HEK293 (cell line): ENCODE measurements at regions not wholly inside any gene's neighbourhood (a gene's known extent, or its start where the extent isn't known, plus 50 kb on each side); places are given as distances from the start of the nearest gene placed in this dataset.

Experiments used
- CTCF ChIA-PET: fragments of 350-600 bp; formaldehyde crosslinking; extraction: SDS; loops from one replicate; lab custom pipeline; 2021; ENCODE audit warnings: antibody characterized with exemption; lab: Yijun Ruan, JAX
- POLR2A ChIA-PET: fragments of 300-600 bp; formaldehyde crosslinking; extraction: SDS; loops from one replicate; lab custom pipeline; 2020; ENCODE audit warnings: antibody characterized with exemption, inconsistent platforms; lab: Yijun Ruan, JAX
- H3K27ac ChIP-seq: fragments of 200-500 bp; sonication (Bioruptor generic); 2 replicates; pipeline ENCODE4 v1.5.1; 2014; ENCODE audit warnings: low read depth, low read length, control low read depth, inconsistent platforms; ENCODE audit errors: extremely low read depth
- H3K36me3 ChIP-seq, 2 experiments: fragments of 200-500 bp in 1 of 2; sonication (Bioruptor generic) in 1 of 2; 1 replicate in 1 of 2; 2 replicates in 1 of 2; pipeline ENCODE4 v1.5.1; 2014 to 2017; ENCODE audit warnings: inconsistent platforms in 2 of 2, low read length in 2 of 2; ENCODE audit not compliant: control insufficient read depth in 2 of 2, insufficient read depth in 1 of 2
- H3K4me1 ChIP-seq: fragments of 200-500 bp; sonication (Bioruptor generic); 2 replicates; pipeline ENCODE4 v1.5.1; 2014; ENCODE audit warnings: mild to moderate bottlenecking, low read length, inconsistent platforms; ENCODE audit not compliant: control insufficient read depth, insufficient read depth
- H3K4me3 ChIP-seq: 2 replicates; pipeline ENCODE4 v1.5.1; 2011; ENCODE audit warnings: low read depth, mild to moderate bottlenecking, control low read depth, low read length, moderate library complexity
- H3K9me3 ChIP-seq: fragments of 200-500 bp; sonication (Bioruptor generic); 2 replicates; pipeline ENCODE4 v1.5.1; 2014; ENCODE audit warnings: low read depth, low read length, inconsistent platforms; ENCODE audit not compliant: control insufficient read depth, insufficient read depth
- AEBP2 ChIP-seq: fragments of 450-650 bp; formaldehyde crosslinking; IDR thresholded peaks from 2 replicates; pipeline ENCODE4 v1.5.1; 2016; ENCODE audit warnings: missing biosample characterization, missing genetic modification characterization, borderline replicate concordance
- BCL11B ChIP-seq: fragments of 450-650 bp; formaldehyde crosslinking; IDR thresholded peaks from 2 replicates; pipeline ENCODE4 v1.5.1; 2016; ENCODE audit warnings: low read depth, missing biosample characterization, missing genetic modification characterization
- BCL6B ChIP-seq: fragments of 450-650 bp; formaldehyde crosslinking; IDR thresholded peaks from 2 replicates; pipeline ENCODE4 v1.5.1; 2017; ENCODE audit warnings: missing biosample characterization, missing genetic modification characterization
- KLF17 ChIP-seq: fragments of 450-650 bp; formaldehyde crosslinking; IDR thresholded peaks from 2 replicates; pipeline ENCODE4 v1.5.1; 2016; ENCODE audit warnings: missing biosample characterization, missing genetic modification characterization
- MYNN ChIP-seq: fragments of 450-650 bp; formaldehyde crosslinking; IDR thresholded peaks from 2 replicates; pipeline ENCODE4 v1.5.1; 2016; ENCODE audit warnings: missing biosample characterization, missing genetic modification characterization, borderline replicate concordance
- OSR2 ChIP-seq: fragments of 450-650 bp; formaldehyde crosslinking; IDR thresholded peaks from 2 replicates; pipeline ENCODE4 v1.5.1; 2016; ENCODE audit warnings: missing biosample characterization, missing genetic modification characterization
- PRDM10 ChIP-seq: fragments of 450-650 bp; formaldehyde crosslinking; IDR thresholded peaks from 2 replicates; pipeline ENCODE4 v1.5.1; 2016; ENCODE audit warnings: missing biosample characterization, missing genetic modification characterization
- REPIN1 ChIP-seq: fragments of 450-650 bp; formaldehyde crosslinking; IDR thresholded peaks from 2 replicates; pipeline ENCODE4 v1.5.1; 2017; ENCODE audit warnings: missing biosample characterization, missing genetic modification characterization, low read depth
- SETDB1 ChIP-seq: IDR thresholded peaks from one replicate; pipeline ENCODE4 v1.6.1; 2017; ENCODE audit warnings: mild to moderate bottlenecking, low read length, moderate library complexity, mixed read lengths; ENCODE audit not compliant: insufficient read length
- ZBTB17 ChIP-seq: fragments of 450-650 bp; formaldehyde crosslinking; IDR thresholded peaks from 2 replicates; pipeline ENCODE4 v1.5.1; 2016; ENCODE audit warnings: missing biosample characterization, missing genetic modification characterization
- ZNF184 ChIP-seq: fragments of 450-650 bp; IDR thresholded peaks from 2 replicates; pipeline ENCODE4 v1.5.1; 2018; ENCODE audit warnings: missing biosample characterization, mild to moderate bottlenecking, missing genetic modification characterization
- ZNF2 ChIP-seq: fragments of 450-650 bp; formaldehyde crosslinking; IDR thresholded peaks from 2 replicates; pipeline ENCODE4 v1.5.1; 2016; ENCODE audit warnings: missing biosample characterization, missing genetic modification characterization
- ZNF211 ChIP-seq: fragments of 450-650 bp; formaldehyde crosslinking; IDR thresholded peaks from 2 replicates; pipeline ENCODE4 v1.5.1; 2016; ENCODE audit warnings: low read depth, missing biosample characterization, missing genetic modification characterization
- ZNF302 ChIP-seq: fragments of 450-650 bp; formaldehyde crosslinking; IDR thresholded peaks from 2 replicates; pipeline ENCODE4 v1.5.1; 2016; ENCODE audit warnings: missing biosample characterization, missing genetic modification characterization, low read depth
- ZNF473 ChIP-seq: fragments of 450-650 bp; formaldehyde crosslinking; IDR thresholded peaks from 2 replicates; pipeline ENCODE4 v1.5.1; 2017; ENCODE audit warnings: missing biosample characterization, missing genetic modification characterization
- ZNF48 ChIP-seq: fragments of 450-650 bp; formaldehyde crosslinking; IDR thresholded peaks from 2 replicates; pipeline ENCODE4 v1.5.1; 2016; ENCODE audit warnings: missing biosample characterization, missing genetic modification characterization
- ZNF521 ChIP-seq: fragments of 450-650 bp; formaldehyde crosslinking; IDR thresholded peaks from 2 replicates; pipeline ENCODE4 v1.5.1; 2017; ENCODE audit warnings: missing biosample characterization, mild to moderate bottlenecking, missing genetic modification characterization
- ZNF530 ChIP-seq: fragments of 450-650 bp; formaldehyde crosslinking; IDR thresholded peaks from 2 replicates; pipeline ENCODE4 v1.5.1; 2016; ENCODE audit warnings: low read depth, missing biosample characterization, missing genetic modification characterization
- ZNF768 ChIP-seq: fragments of 450-650 bp; formaldehyde crosslinking; IDR thresholded peaks from 2 replicates; pipeline ENCODE4 v1.5.1; 2018; ENCODE audit warnings: missing biosample characterization, mild to moderate bottlenecking, missing genetic modification characterization
- ZSCAN18 ChIP-seq: fragments of 450-650 bp; formaldehyde crosslinking; IDR thresholded peaks from 2 replicates; pipeline ENCODE4 v1.5.1; 2016; ENCODE audit warnings: missing biosample characterization, missing genetic modification characterization

- no peaks in the 10 kb centered on the region for H3K9me3 ChIP-seq
- H3K4me1 ChIP-seq = no peaks in the 10 kb centered on the region
- H3K36me3 ChIP-seq = no peaks in the 10 kb centered on the region
- ChIA-PET CTCF (no interaction called here), POLR2A (no interaction called here)
- no peak overlapping the region for H3K27ac ChIP-seq
- TF ChIP-seq REPIN1 (tag by site-specific recombination) = no peak
- no peak for TF ChIP-seq ZNF211 (tag by site-specific recombination)
- TF ChIP-seq OSR2 = no peak
- no peak for TF ChIP-seq ZBTB17 (tag by site-specific recombination)
- TF ChIP-seq ZNF521 (tag by site-specific recombination) = no peak
- no peak for TF ChIP-seq ZNF184
- TF ChIP-seq ZSCAN18 (tag by site-specific recombination) = no peak
- no peak for TF ChIP-seq ZNF302 (tag by site-specific recombination)
- no peak for TF ChIP-seq PRDM10 (tag by site-specific recombination)
- no peak overlapping the region for H3K4me3 ChIP-seq
Observed at GRCh38 chr1:99565606-99566289, 80.2 kb upstream of the PALMD start.

GRCh38 chr1:99566290-99567021 is 79.5 kb upstream of the PALMD start:
- POLR2A ChIA-PET = no interaction called here
- no peak overlapping the region for H3K27ac ChIP-seq
- H3K9me3 ChIP-seq = no peaks in the 10 kb centered on the region
- H3K36me3 ChIP-seq = no peaks in the 10 kb centered on the region
- CTCF ChIA-PET = no interaction called here
- TF ChIP-seq SETDB1 = no peak
- TF ChIP-seq ZNF473 = no peak
- TF ChIP-seq BCL11B (tag by site-specific recombination) = no peak
- no peak for TF ChIP-seq ZNF768
- TF ChIP-seq KLF17 (tag by site-specific recombination) = no peak
- H3K4me1 ChIP-seq = no peaks in the 10 kb centered on the region
- H3K4me3 ChIP-seq = no peak overlapping the region

- no peak overlapping the region for H3K27ac ChIP-seq
- ChIA-PET POLR2A (no interaction called here), CTCF (no interaction called here)
- H3K36me3 ChIP-seq = no peaks in the 10 kb centered on the region
- H3K9me3 ChIP-seq = no peaks in the 10 kb centered on the region
- no peak overlapping the region for H3K4me3 ChIP-seq
- H3K4me1 ChIP-seq = no peaks in the 10 kb centered on the region
- TF ChIP-seq MYNN (tag by site-specific recombination) (no peak), ZNF2 (tag by site-specific recombination) (no peak), AEBP2 (tag by site-specific recombination) (no peak), BCL6B (tag by site-specific recombination) (no peak), ZNF530 (tag by site-specific recombination) (no peak), KLF17 (tag by site-specific recombination) (no peak), ZNF48 (tag by site-specific recombination) (no peak)
Observed at GRCh38 chr1:99570486-99571089, 75.3 kb upstream of the PALMD start.
